H1 (cell line): ENCODE measurements at regions not wholly inside any gene's neighbourhood (a gene's known extent, or its start where the extent isn't known, plus 50 kb on each side); places are given as distances from the start of the nearest gene placed in this dataset.

Experiments used
- ATF2 ChIP-seq: IDR thresholded peaks from 2 replicates; pipeline ENCODE4 v1.6.1; 2012; ENCODE audit warnings: low read length, inconsistent platforms
- CBX5 ChIP-seq: fragments of 300-800, 300-1000 bp; sonication (generic); IDR thresholded peaks from 2 replicates; pipeline ENCODE4 v1.7.1; 2016; ENCODE audit warnings: antibody characterized with exemption, low read length, low read depth
- TCF12 ChIP-seq: IDR thresholded peaks from 2 replicates; pipeline ENCODE4 v1.6.1; 2011; ENCODE audit warnings: low read depth, mild to moderate bottlenecking, low read length
- TEAD4 ChIP-seq: IDR thresholded peaks from 2 replicates; pipeline ENCODE4 v1.6.1; 2012; ENCODE audit warnings: low read depth, low read length, inconsistent platforms, mixed read lengths

- no peak for TF ChIP-seq ATF2
- no peak for TF ChIP-seq CBX5
- TF ChIP-seq TEAD4 = no peak
- no peak for TF ChIP-seq TCF12
- TF ChIP-seq, all 59 proteins: peak for 0
Measured at GRCh38 chr5:167248257-167248656, 1043.2 kb upstream of the WWC1 start (continued).
